ENCODE measurements at regions not wholly inside any gene's neighbourhood (a gene's known extent, or its start where the extent isn't known, plus 50 kb on each side); places are given as distances from the start of the nearest gene placed in this dataset.

DNA sequence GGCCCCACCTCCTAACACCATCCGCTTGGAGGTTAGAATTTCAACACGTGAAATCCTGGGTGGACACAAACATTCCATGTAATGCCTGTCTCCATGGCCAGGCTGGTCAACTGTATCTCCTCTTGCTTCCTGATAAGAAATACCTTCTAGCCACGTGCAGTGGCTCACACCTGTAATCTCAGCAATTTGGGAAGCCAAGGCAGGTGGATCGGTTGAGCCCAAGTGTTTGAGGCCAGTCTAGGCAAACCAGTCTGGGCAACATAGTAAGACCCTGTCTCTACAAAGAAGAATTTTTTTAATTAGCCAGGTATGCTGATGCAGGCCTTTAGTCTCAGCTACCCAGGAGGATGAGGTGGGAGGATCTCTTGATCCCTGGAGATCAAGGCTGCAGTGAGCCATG lies 58.3 kb upstream of the GALNT2 start:
- TF ChIP-seq, protein P1, sequence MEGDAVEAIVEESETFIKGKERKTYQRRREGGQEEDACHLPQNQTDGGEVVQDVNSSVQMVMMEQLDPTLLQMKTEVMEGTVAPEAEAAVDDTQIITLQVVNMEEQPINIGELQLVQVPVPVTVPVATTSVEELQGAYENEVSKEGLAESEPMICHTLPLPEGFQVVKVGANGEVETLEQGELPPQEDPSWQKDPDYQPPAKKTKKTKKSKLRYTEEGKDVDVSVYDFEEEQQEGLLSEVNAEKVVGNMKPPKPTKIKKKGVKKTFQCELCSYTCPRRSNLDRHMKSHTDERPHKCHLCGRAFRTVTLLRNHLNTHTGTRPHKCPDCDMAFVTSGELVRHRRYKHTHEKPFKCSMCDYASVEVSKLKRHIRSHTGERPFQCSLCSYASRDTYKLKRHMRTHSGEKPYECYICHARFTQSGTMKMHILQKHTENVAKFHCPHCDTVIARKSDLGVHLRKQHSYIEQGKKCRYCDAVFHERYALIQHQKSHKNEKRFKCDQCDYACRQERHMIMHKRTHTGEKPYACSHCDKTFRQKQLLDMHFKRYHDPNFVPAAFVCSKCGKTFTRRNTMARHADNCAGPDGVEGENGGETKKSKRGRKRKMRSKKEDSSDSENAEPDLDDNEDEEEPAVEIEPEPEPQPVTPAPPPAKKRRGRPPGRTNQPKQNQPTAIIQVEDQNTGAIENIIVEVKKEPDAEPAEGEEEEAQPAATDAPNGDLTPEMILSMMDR (conservative IDR thresholded peaks at IDR 0.05) = no peak
- TF ChIP-seq ZFX (IDR thresholded peaks at IDR 0.05) = no peak
